ENCODE measurements at regions not wholly inside any gene's neighbourhood (a gene's known extent, or its start where the extent isn't known, plus 50 kb on each side); places are given as distances from the start of the nearest gene placed in this dataset.

GRCh38 chr17:5741810-5742209 lies 157.5 kb upstream of the NLRP1 start:
- in situ Hi-C loops (cut with MboI; ENCODE audit: low pct_unique_long_range_greater_than_20kb, low sequenced_read_pairs, unreplicated experiment), result no loop called here

GRCh38 chr17:5745111-5745813 lies 161.0 kb upstream of the NLRP1 start:
- in situ Hi-C loops (cut with MboI; ENCODE audit: low pct_unique_long_range_greater_than_20kb, low sequenced_read_pairs, unreplicated experiment), result no loop called here
- no peak for DNase-seq (ENCODE audit: low spot score)
- no peak for TF ChIP-seq CTCF (IDR thresholded peaks at IDR 0.05; ENCODE audit: extremely low read depth, insufficient read depth, missing control alignments)

More at GRCh38 chr17:5741810-5742209, 157.5 kb upstream of the NLRP1 start:
- DNase-seq (ENCODE audit: low spot score), result no peak
- no peak for TF ChIP-seq CTCF (IDR thresholded peaks at IDR 0.05; ENCODE audit: extremely low read depth, insufficient read depth, missing control alignments)

GRCh38 chr17:5747276-5747675 lies 163.0 kb upstream of the NLRP1 start:
- TF ChIP-seq CTCF (IDR thresholded peaks at IDR 0.05; ENCODE audit: extremely low read depth, insufficient read depth, missing control alignments), result no peak
- in situ Hi-C loops (cut with MboI; ENCODE audit: low pct_unique_long_range_greater_than_20kb, low sequenced_read_pairs, unreplicated experiment), result no loop called here
- no peak for DNase-seq (ENCODE audit: low spot score)

- DNase-seq (ENCODE audit: low spot score), result no peak
- no peak for TF ChIP-seq CTCF (IDR thresholded peaks at IDR 0.05; ENCODE audit: extremely low read depth, insufficient read depth, missing control alignments)
- in situ Hi-C loops (cut with MboI; ENCODE audit: low pct_unique_long_range_greater_than_20kb, low sequenced_read_pairs, unreplicated experiment), result no loop called here
Observed at GRCh38 chr17:5747964-5748363, 163.7 kb upstream of the NLRP1 start.

- in situ Hi-C loops (cut with MboI; ENCODE audit: low pct_unique_long_range_greater_than_20kb, low sequenced_read_pairs, unreplicated experiment), result no loop called here
- no peak for TF ChIP-seq CTCF (IDR thresholded peaks at IDR 0.05; ENCODE audit: extremely low read depth, insufficient read depth, missing control alignments)
- DNase-seq (ENCODE audit: low spot score), result no peak
Observed at GRCh38 chr17:5753421-5753820, 169.1 kb upstream of the NLRP1 start.

- no peak for TF ChIP-seq CTCF (IDR thresholded peaks at IDR 0.05; ENCODE audit: extremely low read depth, insufficient read depth, missing control alignments)
- in situ Hi-C loops (cut with MboI; ENCODE audit: low pct_unique_long_range_greater_than_20kb, low sequenced_read_pairs, unreplicated experiment), result no loop called here
- no peak for DNase-seq (ENCODE audit: low spot score)
Observed at GRCh38 chr17:5757314-5757907, 173.1 kb upstream of the NLRP1 start.

All from GM13977 (cell line).